Transverse colon (tissue), 3 donors: ENCODE measurements at regions not wholly inside any gene's neighbourhood (a gene's known extent, or its start where the extent isn't known, plus 50 kb on each side); places are given as distances from the start of the nearest gene placed in this dataset.

Experiments
- POLR2A ChIP-seq: fragments of 450-650 bp; IDR thresholded peaks from one replicate; pipeline ENCODE4 v1.6.1; 2016; ENCODE audit warnings: antibody characterized with exemption, mild to moderate bottlenecking, moderate library complexity
- TF ChIP-seq, protein P1 (sequence below), 5 experiments: fragments of 200-600 bp in 3 of 5; fragments of 450-650 bp in 2 of 5; sonication (generic) in 3 of 5; IDR thresholded peaks; 1 replicate in 2 of 5; 2 replicates in 3 of 5; pipeline ENCODE4 v1.5.1; 2016 to 2017; ENCODE audit warnings: antibody characterized with exemption in 5 of 5, inconsistent platforms in 3 of 5, mild to moderate bottlenecking in 2 of 5, moderate library complexity in 1 of 5

DNA sequence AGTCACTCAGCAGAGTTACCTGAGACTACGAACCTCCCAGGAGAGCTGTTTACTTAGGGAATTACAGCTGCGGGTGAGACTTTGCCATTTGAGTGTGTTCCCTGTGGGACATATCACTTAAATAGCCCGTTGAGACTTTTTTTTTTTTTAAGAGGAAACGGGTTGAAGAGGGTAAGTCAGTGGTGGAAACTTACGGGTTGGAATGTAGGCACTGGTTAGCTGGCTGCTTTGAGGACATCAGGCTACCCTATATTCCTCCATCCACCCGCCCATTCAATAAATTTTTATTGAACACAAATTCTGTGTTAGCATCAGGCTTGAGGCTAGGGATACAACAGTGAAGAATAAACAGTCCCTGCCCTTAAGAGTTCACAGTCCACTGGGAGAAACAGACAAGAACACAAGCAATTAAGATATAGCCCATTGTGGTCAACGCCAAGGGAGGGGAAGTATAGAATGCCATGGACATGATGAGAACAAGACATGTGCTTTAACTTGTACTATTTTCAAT lies 88.1 kb upstream of the CPSF6 start:
- peak; percentile 43 for TF ChIP-seq POLR2A
- TF ChIP-seq, protein P1, sequence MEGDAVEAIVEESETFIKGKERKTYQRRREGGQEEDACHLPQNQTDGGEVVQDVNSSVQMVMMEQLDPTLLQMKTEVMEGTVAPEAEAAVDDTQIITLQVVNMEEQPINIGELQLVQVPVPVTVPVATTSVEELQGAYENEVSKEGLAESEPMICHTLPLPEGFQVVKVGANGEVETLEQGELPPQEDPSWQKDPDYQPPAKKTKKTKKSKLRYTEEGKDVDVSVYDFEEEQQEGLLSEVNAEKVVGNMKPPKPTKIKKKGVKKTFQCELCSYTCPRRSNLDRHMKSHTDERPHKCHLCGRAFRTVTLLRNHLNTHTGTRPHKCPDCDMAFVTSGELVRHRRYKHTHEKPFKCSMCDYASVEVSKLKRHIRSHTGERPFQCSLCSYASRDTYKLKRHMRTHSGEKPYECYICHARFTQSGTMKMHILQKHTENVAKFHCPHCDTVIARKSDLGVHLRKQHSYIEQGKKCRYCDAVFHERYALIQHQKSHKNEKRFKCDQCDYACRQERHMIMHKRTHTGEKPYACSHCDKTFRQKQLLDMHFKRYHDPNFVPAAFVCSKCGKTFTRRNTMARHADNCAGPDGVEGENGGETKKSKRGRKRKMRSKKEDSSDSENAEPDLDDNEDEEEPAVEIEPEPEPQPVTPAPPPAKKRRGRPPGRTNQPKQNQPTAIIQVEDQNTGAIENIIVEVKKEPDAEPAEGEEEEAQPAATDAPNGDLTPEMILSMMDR (IDR thresholded peaks at IDR 0.05), result no peak
